ENCODE measurements at regions not wholly inside any gene's neighbourhood (a gene's known extent, or its start where the extent isn't known, plus 50 kb on each side); places are given as distances from the start of the nearest gene placed in this dataset.

DNA sequence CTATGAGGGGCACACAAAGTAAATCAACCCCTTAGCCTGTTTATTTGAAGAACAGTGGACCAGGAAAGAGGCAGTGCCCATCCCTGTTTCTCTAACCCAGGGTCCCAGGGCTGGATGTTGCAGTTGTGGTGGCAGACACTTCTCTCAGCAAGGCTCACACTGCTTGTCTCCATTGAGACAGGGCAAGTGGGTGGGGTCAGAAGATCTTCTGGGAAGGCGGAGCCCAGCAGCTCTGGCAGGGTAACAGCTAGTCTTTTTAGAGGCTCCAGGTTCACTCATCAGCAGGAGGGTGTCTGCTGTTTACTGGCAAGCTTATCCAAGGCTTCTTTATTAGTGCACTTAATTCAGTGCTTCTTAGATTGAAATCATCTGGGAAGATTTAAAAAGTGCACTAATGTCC lies 659.8 kb upstream of the DIPK2B start:
- ATAC-seq: no peak
- intact Hi-C loops (cut with DNase I): no loop called here
- no peak for DNase-seq (ENCODE audit: low spot score)

DNA sequence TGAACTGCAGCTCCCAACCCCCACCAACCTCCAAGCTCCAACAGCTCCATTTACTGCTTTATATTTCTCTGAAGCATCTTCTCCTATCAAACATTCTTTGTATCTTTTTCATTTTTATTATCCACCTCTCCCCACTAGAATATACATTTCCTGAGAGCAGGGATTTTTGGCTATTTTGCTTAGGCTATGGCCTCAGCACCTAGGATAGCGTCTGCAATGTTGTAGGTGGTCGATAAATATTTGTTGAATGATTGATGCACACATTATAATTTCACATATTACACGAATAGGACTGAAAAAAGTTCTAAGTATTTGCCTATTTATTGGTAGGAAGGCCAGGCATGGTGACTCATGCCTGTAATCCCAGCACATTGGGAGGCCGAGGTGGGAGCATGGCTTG lies 658.7 kb upstream of the DIPK2B start:
- DNase-seq (ENCODE audit: low spot score): no peak
- intact Hi-C loops (cut with DNase I): no loop called here

DNA sequence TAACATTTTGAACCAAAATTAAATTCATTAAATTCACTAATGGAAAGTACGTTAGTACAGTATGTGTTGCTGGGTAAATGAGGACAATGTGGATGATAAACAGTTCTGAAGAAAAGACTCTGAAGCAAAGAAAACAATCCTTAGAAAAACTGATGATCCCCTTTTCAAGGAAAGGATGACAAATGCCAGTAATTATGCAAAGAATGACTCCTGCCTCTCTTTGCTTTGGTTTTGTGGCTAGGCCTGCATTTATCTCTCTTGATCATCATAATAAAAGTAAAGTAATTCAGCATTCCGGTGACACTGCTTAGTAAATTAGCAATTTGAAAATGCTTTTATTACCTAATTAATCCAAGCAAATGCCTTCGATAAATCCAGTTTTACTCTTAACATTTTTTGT lies 652.2 kb upstream of the DIPK2B start:
- intact Hi-C loops (cut with DNase I): no loop called here
- ATAC-seq (no peak), DNase-seq (ENCODE audit: low spot score) (no peak)

More for the DNA sequence above, 658.7 kb upstream of the DIPK2B start:
- ATAC-seq: no peak

DNA sequence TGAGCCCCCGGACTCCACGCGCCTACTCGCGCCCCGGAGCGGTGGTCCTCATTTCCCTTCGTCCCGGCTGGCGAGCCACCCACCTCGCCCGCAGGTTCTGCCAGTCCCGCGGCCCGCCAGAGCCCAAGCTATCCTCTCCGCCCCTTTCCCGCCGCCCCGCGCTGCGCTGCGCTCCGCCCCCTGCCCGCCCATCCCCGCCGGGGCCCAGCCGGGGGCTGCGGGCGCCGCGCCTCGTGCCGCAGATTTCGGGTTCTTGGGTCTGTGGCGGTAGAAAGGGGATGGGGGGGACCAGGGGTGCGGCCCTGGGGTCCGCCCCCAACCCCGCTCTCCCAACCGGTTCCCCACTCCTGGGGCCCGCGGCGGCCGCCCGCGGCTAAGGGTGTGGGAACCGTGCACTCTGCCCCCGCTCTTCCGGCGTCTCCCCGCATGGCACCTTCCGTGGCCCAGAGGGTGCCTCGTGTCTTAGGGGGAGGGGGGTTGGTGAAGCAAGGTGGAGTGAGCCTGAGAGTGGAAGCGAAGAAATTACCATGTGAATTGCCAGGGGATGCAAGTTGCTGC lies 650.8 kb upstream of the DIPK2B start:
- ATAC-seq: peak; percentile 24
- no peak for DNase-seq (ENCODE audit: low spot score)
- intact Hi-C loops (cut with DNase I): no loop called here

DNA sequence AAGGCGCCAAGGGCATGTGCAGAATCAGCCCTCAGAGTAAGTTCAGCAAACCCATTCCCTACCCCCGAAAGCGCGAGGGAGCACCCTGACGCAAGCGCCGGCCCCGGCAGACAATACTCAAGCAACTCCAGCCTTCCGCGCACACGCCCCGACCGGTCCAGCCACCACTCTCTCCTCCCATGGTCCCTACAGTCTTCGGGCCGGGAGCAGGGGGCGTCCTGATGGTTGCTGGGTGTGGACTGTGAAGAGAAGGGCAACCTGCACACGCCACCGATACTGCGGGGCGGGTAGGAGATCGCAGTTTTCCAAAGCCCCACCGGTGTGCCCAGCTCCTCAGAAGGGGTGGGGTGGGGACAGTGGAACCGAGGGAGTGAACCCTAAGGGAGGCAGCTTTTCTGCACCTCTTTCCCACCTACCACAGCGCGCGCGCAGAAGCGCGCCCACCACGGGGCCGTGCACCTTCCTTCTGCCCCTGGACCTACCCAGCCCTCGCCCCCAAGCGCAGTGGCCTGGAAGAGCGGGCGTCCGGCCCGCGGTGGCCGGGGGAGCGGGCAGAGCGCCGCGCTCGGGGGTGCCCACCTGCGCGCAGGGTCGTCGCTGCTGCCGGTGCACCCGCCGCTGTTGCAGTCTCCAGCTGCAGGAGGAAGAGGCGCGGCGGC lies 650.2 kb upstream of the DIPK2B start:
- intact Hi-C loops (cut with DNase I): no loop called here
- ATAC-seq: peak; percentile 55
- DNase-seq (ENCODE audit: low spot score): no peak

DNA sequence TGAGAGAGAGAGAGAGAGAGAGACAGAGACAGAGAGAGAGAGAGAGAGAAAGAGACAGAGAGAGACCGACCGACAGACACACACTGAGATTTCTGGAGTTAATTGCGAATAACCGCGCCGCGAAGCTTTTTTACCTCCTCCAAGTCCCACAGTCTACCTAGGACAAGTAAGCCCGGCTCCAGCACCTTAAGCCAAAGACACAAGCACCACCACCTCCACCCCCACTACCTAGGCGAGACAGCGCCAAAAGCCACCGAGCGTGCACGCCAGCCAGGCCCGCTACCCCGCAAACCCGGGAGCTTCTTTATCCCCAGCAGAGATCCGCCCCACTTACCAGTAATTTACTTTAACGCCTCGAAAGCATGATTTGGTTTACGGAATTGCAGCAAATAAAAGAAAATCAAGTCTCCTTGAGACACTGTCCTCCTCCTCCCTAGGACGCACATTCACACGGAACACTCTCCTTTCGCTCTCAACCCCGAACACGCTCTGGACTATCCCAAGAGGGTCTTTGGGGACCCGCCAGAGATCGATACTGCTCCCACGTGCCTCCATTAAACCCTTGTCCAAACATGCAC lies 649.6 kb upstream of the DIPK2B start:
- intact Hi-C loops (cut with DNase I): no loop called here
- no peak for DNase-seq (ENCODE audit: low spot score)
- no peak for ATAC-seq

DNA sequence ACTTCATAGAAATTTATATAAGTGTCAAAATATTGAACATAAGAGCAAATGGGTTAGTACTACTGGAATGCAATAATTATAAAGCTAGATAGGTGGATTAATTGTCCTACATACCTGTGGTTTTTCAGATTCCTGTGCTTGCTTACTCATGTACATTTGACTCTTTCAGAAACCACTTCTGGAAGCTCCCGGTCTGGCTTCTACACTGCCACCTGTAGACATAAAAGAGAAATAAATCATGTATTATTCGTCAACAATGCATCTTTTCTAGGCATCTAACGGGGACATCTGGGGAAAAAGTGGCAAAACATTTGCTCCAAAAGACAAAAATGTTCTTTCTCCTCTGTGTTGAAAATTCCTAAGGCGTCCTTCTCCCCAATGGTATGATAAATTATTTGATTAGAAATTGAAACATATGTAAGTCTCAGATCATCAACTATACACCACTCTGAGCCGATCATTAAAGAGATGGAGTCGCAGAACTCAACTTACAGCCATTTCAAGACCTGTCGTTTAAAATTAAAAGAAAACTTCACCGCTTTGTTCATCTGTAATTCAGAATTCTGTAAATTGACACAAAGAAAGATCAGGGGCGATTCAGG lies 648.7 kb upstream of the DIPK2B start:
- DNase-seq (ENCODE audit: low spot score): no peak
- intact Hi-C loops (cut with DNase I): loop anchor here (5.0 kb wide), 1 partner anchor 1972 kb away; no protein-coding TSS in a partner anchor
- ATAC-seq: no peak

DNA sequence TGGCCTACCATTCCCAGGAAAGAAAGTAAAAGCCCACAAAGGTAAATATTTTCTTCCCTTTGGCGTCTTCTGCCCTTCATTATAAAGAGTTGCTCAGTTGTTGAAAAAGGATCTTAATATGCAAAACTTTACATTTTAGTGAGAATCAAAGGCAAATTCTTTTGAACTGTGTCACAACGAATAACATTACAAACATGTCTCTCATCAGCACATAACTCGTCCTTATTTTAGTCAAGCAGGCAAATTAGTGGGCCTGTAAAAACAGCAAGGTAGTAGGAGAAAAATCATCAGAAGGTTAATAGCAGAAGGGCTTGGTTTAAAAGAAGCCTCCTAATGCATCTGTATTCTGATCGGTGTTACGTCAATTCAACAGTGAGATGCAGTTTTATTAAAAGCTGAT lies 647.3 kb upstream of the DIPK2B start:
- DNase-seq (ENCODE audit: low spot score): no peak
- intact Hi-C loops (cut with DNase I): loop anchor here (5.0 kb wide), 1 partner anchor 1971 kb away; no protein-coding TSS in a partner anchor
- ATAC-seq: no peak

DNA sequence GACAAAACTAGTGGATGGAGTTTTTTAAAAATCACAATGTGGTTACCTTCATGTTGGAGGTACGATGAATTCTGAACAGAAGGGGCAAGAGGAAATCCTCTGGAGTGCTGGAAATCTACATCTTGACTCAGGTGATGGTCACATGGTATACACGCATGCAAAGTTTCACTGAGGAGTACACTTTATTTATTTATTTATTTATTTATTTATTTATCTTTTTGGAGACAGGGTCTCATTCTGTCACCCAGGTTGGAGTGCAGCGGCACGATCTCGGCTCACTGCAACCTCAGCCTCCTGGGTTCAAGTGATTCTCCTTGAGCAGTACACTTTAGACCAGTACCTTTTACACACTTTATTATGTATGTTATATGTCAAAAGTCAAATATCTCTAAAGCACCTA lies 645.7 kb upstream of the DIPK2B start:
- ATAC-seq (no peak), DNase-seq (ENCODE audit: low spot score) (no peak)
- intact Hi-C loops (cut with DNase I): loop anchor here (5.0 kb wide), 1 partner anchor 1969 kb away; no protein-coding TSS in a partner anchor

DNA sequence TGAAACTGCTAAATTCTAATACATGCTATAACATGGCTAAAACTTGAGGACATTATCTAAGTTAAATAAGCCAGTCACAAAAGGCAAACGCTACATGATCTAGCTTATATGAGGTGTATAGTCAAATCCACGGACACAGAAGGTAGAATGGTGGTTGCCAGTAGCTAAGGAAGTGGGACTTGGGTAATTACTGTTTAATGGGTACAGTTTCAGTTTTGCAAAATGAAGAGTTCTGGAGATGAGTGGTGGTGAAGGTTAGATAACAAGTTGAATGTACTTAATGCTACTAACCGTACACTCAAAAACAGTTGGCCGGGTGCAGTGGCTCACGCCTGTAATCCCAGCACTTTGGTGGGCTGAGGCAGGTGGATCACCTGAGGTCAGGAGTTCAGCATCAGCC lies 644.5 kb upstream of the DIPK2B start:
- ATAC-seq (no peak), DNase-seq (ENCODE audit: low spot score) (no peak)
- intact Hi-C loops (cut with DNase I): loop anchor here (5.0 kb wide), 1 partner anchor 1968 kb away; no protein-coding TSS in a partner anchor

DNA sequence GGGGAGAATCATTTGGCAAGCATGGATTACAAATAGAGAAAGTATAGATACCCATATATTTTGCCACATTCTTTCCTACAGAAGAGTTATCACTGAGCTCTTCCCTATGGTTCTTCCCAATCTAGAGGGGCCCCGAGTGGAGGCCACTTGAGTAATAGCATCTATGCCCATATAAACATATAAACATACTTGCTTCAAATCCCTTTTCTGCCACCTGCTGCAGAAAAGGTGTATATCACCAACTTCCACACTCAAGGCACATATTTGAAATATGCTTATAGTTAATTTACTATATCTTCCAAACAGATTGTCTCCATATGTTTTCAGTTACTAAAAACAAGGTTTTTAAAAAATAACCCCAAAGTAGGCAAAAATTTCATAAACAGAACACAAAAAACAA lies 642.8 kb upstream of the DIPK2B start:
- DNase-seq (ENCODE audit: low spot score) (no peak), ATAC-seq (no peak)
- intact Hi-C loops (cut with DNase I): no loop called here

DNA sequence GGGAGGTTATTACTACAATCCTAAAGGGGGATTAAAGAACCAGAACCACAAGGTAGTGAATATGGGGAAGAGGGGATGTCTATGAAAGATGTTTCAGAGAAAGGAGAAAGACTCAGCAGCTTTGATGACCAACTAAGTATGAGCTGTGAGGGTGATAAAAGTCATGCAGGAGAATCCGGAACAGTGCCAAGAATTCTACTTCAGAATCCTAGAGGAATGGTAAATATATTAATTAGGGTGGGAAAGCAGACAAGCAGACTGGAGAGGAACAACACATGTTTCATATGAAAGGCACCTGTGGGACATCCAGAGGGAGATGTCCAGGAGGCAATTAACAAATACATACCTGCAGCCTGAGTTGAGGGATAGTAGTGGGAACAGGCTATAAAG lies 642.2 kb upstream of the DIPK2B start:
- DNase-seq (ENCODE audit: low spot score) (no peak), ATAC-seq (no peak)
- intact Hi-C loops (cut with DNase I): no loop called here

DNA sequence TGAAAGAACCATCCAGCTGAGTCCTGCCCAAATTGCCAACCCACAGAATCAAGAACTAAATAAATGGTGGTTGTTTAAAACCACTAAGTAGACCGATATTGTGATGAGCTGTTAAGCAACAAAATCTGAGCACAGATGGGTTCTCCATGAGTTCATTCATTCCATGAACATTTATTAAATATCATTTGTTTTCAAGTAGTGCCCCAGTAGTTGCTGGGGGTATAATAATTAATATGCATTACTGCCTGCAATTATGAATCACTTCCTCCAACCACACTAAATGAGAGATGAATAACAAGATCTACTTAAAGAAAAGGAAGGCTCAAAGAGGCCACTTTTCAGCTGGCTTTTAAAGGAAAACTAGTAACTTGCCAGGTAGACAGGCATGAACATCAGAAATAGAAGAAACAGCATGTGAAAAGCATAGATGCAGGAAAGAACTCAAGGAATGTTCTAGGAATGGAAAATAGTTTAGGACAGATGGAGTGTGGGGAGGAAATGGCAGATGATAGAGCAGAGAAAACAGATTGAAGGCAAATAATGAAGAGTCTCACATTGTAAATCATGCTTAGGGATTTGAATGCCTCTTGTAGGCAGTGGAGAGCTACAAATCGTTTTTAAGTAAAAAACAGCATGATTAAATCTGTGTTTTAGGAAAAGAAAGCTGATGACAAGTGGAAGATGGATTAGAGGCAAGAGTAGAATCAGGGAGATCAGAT lies 641.7 kb upstream of the DIPK2B start:
- ATAC-seq: no peak
- intact Hi-C loops (cut with DNase I): no loop called here
- no peak for DNase-seq (ENCODE audit: low spot score)

DNA sequence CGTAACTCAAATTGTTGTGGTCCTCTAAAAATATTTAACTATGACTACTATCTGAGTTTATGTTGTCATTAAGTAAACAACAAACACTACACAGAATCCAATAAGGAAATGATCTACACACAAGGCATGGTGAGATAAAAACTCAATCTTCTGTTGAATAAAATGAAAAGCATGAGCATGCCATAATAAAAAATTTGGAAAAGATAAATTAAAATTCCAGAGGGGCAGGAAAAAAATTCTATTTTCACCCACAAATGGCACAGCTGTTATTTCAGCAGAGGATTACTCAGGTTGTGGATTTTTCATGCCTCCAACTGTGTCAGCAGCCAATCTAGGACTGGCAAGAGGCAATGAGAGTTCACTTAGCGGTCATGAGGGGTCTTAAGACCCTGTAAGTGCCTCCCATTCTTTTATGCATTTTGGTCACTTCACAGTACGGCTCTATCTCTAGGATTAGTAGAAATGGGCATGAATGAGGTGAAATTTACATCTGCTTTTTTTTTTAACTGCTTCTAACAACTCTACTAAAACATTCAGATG lies 639.8 kb upstream of the DIPK2B start:
- no peak for DNase-seq (ENCODE audit: low spot score)
- no peak for ATAC-seq
- intact Hi-C loops (cut with DNase I): no loop called here

DNA sequence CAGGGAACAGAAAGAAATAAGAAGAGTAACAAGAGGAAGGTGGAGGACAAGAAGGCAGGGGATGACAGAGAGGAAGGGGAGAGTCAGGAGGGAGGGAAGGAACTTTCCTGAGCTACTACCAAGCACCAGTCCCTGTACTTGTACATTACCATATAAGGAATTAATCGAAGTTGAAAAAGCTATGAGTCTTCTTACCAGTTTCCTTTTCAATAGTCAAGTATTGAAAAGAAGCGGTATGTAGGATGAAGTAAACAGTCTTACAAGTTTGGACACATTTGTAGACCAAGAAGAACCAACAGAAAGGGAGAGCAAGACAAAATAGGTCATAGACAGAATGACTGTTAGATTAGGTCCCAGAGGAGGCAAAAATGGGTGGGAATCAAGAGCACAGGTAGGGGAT lies 629.7 kb upstream of the DIPK2B start:
- intact Hi-C loops (cut with DNase I): no loop called here
- no peak for ATAC-seq
- DNase-seq (ENCODE audit: low spot score): no peak

DNA sequence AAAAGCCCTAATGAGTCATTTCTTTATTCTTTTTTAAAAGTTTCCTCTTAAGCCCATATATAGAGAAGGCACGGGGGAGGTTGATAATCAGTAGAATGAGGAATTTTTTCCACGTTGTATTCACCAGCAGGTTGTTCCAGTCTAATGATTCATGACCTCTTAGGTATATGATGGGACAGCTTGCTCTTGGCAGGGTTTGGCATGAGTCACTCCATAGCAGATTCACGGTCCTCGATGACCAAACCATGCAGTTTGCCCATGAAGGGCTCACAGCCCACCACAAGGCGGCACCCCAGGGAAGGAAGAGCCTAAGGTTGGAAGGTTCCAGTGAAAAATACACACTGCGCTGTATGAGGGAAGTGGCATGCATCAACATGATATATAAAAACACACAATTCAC lies 623.8 kb upstream of the DIPK2B start:
- no peak for DNase-seq (ENCODE audit: low spot score)
- ATAC-seq: no peak
- intact Hi-C loops (cut with DNase I): no loop called here

DNA sequence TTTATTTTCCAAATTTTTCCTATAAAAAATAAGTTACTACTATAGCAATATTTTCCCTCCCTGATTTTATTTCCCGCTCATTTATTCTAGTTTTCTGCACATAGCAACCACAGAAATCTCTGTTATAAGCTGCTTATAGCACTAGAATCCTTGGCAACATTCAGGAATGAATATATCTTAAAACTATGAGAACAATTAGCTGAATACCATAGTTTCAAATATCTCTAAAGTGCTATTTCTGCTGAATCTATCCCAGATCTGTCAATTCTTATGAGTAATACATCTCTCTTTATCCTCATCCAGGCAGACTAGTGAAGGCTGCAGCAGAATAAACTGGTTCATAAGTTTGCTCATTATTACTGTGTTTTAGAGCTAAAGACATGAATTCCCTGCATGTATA lies 622.9 kb upstream of the DIPK2B start:
- DNase-seq (ENCODE audit: low spot score) (no peak), ATAC-seq (no peak)
- intact Hi-C loops (cut with DNase I): no loop called here

DNA sequence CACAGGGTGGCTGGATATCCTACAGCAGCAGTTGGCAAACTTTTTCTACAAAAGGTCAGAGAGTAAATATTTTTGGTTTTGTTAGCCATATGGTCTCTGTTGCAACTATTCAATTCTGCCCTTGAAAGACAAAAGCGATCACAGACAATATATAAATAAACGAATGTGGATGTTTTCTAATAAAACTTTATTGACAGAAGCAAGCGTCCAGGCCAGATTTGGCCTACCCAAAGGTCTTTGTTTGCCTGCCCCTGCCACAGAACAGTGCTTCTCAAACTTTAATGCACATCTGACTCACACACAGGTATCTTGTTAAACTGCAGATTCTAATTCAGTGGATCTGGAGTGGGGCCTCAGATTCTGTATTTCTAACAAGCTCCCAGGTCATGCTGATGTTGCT lies 621.4 kb upstream of the DIPK2B start:
- intact Hi-C loops (cut with DNase I): no loop called here
- DNase-seq (ENCODE audit: low spot score) (no peak), ATAC-seq (no peak)

DNA sequence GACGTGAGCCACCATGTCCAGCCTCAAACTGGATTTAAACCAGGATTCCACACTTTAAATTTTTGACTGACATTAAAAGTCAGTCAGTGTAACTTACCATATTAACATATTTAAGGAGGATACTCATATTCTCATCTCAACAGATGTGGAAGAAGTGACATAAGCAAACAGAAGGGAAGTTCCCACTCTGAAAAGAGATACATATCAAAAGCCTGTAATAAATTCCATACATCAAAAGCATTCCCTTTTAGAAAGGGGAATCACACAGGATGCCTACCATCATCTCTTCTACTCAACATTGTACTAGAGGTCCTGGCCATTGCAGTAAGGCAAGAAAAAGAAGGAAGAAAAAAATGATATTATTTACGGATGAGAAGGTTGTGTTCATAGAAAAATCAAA lies 618.2 kb upstream of the DIPK2B start:
- intact Hi-C loops (cut with DNase I): no loop called here
- DNase-seq (ENCODE audit: low spot score) (no peak), ATAC-seq (no peak)

DNA sequence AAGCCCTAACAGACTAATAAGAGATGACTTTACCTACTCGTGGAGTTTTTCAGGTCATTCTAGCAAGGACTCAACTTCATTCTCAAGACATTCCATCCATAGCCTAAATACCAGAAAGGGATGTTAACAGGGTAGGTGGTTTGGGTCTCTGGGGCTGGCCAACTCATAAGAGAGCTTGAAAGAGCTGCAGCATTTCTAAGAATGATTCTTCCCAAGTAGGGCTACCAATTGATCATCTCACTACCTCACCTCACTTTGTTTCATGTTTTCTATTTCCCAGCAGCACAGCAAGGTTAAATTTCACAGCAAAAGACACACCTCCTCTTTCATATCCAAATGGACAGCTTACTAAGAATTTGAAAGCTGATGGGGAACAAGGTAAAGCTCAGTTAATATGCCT lies 614.8 kb upstream of the DIPK2B start:
- intact Hi-C loops (cut with DNase I): no loop called here
- ATAC-seq: no peak
- DNase-seq (ENCODE audit: low spot score): no peak

Measured in sciatic nerve (tissue), 2 donors.